ENCODE measurements at regions not wholly inside any gene's neighbourhood (a gene's known extent, or its start where the extent isn't known, plus 50 kb on each side); places are given as distances from the start of the nearest gene placed in this dataset.

DNA sequence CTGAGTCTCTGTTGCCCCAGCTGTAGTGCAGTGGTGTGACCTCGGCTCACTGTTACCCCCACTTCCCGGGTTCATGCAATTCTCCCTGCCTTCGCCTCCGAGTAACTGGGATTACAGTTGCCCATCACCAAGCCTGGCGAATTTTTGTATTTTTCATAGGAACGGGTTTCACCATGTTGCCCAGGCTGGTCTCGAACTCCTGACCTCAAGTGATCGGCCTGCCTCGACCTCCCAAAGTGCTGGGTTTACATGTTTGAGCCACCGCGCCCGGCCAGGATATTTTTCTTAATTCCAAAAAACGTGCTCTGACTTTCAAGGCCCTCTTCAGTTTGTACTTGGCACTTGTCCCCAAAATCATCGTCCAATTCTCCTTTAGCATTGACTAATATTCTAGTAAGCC lies 129.2 kb upstream of the EPHA5 start:
- no peak for TF ChIP-seq POLR2A (IDR thresholded peaks at IDR 0.05)
- TF ChIP-seq POLR2AphosphoS5 (IDR thresholded peaks at IDR 0.05) = no peak
